Tibial nerve (tissue), 4 donors: ENCODE measurements at regions not wholly inside any gene's neighbourhood (a gene's known extent, or its start where the extent isn't known, plus 50 kb on each side); places are given as distances from the start of the nearest gene placed in this dataset.

Experiments used
- EP300 ChIP-seq, 2 donors: sonication (generic); formaldehyde crosslinking; IDR thresholded peaks; one replicate each; pipeline ENCODE4 v1.6.1; 2017; ENCODE audit warnings: antibody characterized with exemption in 2 of 2, mild to moderate bottlenecking in 1 of 2
- POLR2A ChIP-seq, 2 donors: fragments of 450-650 bp; IDR thresholded peaks; one replicate each; pipeline ENCODE4 v1.6.1; 2017; ENCODE audit warnings: antibody characterized with exemption in 2 of 2, mild to moderate bottlenecking in 2 of 2, moderate library complexity in 2 of 2
- TF ChIP-seq, protein P1 (sequence below), 5 experiments: fragments of 200-600 bp in 3 of 5; fragments of 450-650 bp in 2 of 5; sonication (generic) in 3 of 5; IDR thresholded peaks; one replicate each; pipeline ENCODE4 v1.5.1; 2016 to 2019; ENCODE audit warnings: antibody characterized with exemption in 5 of 5, mild to moderate bottlenecking in 3 of 5, moderate library complexity in 2 of 5

DNA sequence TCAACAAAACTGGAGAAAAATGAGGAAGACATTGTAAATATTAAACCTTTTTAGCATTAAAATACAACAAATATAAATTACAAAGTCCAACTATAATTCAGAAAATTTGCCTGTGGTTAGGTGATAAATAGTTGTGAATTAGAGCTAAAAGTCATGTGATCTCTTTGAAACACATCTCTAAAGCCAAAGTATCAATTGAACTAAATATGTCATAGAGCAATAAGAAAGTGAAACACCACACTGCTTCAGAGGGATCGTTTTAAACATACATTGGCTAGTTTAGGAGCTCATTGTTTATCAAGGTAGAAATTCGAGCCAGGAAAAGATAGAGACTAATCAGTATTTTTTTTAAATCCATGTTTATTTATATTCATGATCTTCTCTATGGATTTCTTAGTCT, 606.3 kb upstream of the ITGA1 start:
- TF ChIP-seq EP300 (IDR thresholded peaks at IDR 0.05) (no peak), POLR2A (IDR thresholded peaks at IDR 0.05) (no peak)
- TF ChIP-seq, protein P1, sequence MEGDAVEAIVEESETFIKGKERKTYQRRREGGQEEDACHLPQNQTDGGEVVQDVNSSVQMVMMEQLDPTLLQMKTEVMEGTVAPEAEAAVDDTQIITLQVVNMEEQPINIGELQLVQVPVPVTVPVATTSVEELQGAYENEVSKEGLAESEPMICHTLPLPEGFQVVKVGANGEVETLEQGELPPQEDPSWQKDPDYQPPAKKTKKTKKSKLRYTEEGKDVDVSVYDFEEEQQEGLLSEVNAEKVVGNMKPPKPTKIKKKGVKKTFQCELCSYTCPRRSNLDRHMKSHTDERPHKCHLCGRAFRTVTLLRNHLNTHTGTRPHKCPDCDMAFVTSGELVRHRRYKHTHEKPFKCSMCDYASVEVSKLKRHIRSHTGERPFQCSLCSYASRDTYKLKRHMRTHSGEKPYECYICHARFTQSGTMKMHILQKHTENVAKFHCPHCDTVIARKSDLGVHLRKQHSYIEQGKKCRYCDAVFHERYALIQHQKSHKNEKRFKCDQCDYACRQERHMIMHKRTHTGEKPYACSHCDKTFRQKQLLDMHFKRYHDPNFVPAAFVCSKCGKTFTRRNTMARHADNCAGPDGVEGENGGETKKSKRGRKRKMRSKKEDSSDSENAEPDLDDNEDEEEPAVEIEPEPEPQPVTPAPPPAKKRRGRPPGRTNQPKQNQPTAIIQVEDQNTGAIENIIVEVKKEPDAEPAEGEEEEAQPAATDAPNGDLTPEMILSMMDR (IDR thresholded peaks at IDR 0.05), result no peak
